Right renal cortex interstitium (tissue), 3 donors: ENCODE measurements at regions not wholly inside any gene's neighbourhood (a gene's known extent, or its start where the extent isn't known, plus 50 kb on each side); places are given as distances from the start of the nearest gene placed in this dataset.
"Not testable (repeated sequence)": the region's sequence is repeated elsewhere in the genome, so short reads cannot be mapped to it uniquely, and the experiment has no call there.

Experiments used
- DNase-seq, 3 donors: peaks; one replicate each; pipeline ENCODE4 v3.0.0-alpha.2; 2013; ENCODE audit warnings: low read depth in 3 of 3, low spot score in 2 of 3

DNA sequence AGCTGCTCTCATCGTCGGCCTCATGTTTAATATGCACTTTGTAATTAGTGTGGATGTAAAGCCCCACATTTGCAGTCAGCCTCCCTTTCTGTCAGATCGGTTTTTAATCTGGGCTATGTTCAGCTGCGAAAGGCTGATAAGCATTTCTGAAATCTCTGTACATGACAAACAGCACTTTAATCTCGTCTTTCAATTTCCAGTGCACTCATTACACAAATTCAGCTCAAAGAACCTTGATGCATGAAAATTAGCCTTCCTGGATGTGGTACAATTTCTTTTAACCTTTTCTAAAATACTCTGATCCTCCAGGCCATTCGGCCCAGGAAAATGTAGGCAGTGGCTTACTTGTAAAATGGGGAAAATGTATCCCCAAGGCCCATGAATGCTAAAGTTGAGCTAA lies 265.1 kb downstream of the RND3 start:
- no peak for DNase-seq

DNA sequence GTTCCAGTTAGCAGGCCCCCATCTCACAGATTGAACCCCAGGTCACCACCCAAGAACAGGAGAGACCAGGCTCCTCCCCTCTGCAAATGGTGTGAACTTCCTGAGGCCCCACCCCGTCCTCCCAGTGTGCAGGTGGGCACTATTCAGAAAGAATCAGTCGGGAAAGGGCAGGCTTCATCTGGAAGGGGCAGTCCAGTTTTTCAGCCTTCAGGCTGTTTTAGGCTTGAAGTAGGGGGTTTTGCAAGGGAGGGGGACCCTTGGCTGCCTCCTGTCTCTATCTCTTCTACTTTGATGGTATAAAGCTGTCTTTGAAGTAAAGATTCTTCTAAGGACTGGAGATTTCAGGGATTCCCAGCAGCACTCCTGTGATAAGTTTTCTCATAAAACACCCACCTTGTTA lies 267.6 kb downstream of the RND3 start:
- no peak for DNase-seq

DNA sequence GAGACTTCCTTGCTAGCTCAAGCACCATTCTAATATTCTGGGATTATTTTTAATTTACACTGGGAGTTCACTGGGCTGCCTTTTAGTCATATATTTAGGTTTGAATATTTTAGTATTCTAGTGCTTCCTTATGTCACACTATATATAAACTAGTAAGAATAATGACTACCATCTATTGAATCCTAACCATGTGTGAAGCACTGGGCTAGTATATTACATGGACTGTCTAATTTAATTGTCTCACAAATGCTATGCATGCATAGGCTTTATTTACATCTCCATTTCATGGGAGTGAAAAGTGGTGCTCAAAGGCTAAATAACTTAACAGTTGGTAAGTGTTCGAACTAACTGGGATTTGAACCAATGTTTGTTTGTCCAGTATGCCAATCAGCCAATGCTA lies 272.4 kb downstream of the RND3 start:
- DNase-seq = peak in 1 of 3 donors; percentile 10

DNA sequence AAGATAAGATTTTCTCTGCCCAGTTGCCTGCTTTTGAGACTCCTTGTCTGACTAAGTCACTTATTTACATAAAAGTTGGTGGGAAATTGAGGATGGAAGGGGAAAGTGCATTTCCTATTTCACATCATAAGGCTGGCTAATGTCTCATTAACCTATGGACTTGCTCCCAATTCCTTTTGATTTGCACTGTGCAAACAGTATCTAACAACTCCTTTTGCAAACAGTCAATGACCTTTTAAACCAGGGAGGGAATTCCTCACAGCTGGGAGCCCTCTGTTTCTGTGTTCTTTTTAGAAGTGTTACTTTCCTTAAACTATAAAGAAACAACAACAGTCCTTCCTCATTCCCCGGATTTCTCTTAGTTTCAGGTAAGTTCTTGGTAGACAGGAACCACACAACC lies 272.8 kb downstream of the RND3 start:
- peak in 1 of 3 donors; percentile 14 for DNase-seq

DNA sequence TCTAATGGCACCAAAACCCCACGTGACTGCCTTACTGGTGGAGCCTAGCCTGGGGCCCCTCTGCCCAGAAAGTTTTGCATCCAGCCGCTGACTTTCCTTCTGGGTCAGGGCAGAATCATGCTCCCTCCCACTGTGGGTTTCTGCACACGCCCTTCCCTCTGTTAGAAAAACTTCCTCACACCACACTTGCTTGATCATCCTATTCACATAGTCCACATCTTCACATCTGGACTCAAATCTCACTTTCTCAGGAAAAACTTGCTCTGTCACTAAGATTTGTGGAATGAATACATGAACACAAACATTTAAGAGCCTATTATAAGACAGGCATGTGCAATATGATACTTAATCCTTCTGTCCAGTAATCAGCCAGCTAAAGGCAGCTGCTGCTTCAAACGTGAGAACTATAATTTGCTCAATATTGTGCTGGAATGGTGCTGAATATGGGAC lies 274.7 kb downstream of the RND3 start:
- peak in 1 of 3 donors; percentile 8 for DNase-seq

DNA sequence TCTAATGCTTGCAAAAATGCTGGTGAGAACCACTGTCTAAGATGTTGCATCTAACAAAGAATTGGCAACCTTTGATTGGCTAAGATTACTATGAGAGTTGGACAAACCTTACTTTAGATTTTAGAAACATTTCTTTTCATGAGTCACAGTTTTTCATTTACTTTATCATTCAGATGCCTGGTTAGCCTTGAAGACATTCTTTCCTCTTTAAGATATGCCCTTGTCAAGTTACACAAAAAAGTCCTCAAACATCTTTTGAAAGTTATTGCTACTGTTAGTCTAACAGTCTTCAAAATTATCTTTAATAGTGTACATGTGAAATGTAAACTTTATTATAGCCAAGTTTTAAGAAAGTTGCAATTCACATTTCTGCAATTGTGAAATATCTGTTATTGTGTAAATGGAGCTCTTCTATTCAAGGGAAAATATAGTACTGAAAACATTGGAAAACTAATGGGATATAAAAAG lies 276.3 kb downstream of the RND3 start:
- DNase-seq = no peak

DNA sequence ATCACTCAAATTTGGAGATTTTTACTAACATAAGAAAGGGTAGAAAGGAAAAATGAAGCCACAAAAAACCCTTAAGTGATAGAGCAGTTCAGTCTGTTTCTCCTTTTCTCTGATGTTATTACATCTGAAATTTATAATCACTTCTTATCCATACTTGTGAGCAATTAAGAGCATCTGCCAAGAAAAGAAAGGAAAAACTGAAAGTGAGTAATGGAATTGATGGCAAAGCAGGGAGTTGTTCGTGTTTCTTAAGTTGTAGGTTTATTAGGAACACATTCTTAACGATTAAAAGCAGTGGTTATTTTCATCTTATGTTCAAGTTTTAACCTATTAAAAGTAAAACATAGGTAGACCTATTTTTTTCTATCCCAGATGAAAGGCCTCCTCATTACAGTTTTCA lies 277.7 kb downstream of the RND3 start:
- no peak for DNase-seq

DNA sequence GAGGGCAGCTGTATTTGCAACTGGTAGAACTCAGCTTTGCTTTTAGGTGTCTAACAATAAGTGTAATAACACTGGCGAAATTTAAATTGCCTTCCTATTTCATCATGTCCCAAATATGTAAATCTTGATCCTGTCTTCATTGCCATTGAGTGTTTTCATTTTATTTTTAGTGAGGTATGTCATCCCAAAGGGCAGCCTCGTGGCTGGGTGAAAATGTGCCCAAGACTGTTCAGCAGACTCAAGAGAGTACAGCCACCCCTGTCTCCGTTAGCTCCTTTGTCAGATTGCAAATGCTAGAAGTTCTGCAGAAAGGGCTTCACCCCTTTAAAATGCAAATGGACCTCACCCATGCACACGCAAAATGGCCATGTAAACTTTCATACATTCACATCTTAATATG lies 278.8 kb downstream of the RND3 start:
- DNase-seq = no peak

DNA sequence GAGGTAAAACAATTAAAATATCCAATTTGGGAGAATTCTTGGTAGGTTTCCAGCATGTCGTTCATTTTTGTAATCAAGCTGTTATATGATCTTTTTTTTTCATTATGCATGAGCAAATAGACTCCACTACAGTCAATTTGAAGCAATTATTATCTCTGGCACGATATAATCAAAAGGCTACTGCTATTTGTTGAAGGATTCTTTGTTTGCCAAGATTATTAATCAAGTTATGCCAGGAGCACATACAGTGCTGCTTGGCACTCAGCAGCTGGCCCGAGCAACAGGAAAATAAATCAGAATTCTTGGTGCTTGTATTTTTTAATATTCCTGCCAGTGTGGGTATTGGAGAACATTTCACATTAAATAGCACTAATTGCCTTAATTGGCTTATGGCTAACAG lies 279.5 kb downstream of the RND3 start:
- no peak for DNase-seq

DNA sequence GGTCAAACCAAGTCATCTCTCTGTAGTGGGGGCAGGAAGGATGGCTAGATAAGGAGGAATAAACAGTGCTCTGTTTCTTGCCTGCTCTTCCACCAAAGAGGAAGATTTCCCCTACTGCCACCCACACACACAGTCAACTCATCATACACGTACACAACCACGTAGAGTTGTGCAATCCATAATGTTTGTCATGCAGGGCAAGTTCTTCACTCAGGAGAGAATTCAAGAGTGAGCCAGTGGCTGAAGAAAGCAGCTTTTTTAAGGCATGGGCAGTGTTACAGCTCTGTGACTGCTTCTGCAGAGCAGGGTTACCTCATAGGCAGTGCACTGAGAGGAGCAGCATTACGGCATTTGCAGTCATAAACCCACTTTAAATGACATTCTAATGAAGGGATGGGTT lies 283.0 kb downstream of the RND3 start:
- no peak for DNase-seq

DNA sequence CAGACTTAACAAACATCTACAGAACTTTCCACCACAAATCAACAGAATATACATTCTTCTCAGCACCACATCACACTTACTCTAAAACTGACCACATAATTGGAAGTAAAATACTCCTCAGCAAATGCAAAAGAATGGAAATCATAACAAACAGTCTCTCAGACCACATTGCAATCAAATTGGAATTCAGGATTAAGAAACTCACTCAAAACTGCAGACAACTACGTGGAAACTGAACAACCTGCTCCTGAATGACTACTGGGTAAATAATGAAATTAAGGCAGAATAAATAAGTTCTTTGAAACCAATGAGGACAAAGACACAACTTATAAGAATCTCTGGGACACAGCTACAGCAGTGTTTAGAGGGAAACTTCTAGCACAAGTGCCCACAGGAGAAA lies 292.7 kb downstream of the RND3 start:
- not testable (repeated sequence) for DNase-seq

DNA sequence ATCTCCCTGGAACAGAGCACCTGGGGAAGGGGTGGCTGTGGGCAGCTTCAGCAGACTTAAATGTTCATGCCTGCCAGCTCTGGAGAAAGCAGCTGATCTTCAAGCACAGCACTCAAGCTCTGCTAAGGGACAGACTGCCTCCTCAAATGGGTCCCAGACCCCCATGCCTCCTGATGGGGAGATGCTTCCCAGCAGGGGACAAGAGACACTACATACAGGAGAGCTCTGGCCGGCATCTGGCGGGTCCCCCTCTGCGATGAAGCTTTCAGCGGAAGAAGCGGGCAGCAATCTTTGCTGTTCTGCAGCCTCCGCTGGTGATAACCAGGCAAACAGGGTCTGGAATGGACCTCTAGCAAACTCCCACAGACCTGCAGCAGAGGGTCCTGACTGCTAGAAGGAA lies 294.8 kb downstream of the RND3 start:
- DNase-seq = no peak

DNA sequence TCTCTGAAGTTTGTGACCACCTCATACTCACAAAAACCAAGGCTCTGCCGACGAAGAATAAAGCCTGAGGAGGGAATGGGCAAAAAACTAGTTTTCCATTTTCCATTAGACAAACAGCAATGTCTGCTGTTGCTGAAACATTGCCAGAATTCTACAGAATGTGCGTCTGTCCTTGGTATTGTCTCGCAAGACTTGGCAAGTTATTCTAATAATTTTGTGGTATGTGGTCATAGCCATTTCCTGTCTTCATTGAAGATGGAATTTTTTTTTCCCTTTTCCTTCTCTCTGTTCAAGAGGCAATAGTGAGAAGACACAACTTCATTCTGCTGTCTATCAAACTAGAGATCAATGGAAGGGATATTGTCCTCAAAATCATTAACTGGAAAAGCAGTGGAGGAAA lies 296.1 kb downstream of the RND3 start:
- no peak for DNase-seq

DNA sequence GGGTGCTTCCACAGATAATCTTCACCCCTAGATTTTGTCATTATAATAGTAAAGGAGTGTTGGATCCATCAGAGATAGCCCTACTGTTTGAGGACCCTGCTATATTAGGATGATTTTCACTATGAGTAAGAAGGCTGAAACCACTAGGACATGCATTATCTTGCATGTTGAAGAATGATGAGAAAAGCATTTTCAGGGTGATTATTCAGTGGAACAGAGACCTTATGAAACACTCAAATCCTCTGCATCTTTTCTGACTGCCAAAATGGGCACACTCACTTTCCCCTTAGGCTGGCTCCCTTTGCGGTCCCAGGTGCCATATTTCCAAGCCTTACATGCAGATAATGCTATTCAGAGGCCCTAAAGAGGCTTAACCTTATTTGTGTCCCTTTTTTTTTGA lies 296.9 kb downstream of the RND3 start:
- no peak for DNase-seq

DNA sequence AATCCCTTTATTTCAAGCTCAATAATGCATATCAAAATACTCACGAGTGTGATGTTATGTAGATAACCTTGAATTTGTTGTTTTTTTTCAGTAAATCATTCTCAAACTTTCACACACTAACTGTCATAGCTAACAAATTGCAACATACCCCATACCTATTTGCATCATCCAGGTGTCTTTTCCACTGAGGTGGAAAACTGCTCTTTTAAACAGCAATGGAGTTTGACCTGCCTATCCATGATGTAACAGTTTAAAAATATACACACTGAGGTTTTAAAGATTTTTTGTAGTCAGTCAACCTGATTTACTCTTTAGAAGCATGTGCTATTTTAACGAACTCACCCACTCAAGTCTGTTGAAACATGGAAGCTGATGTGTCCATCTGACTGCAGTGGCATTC lies 298.7 kb downstream of the RND3 start:
- DNase-seq = no peak

DNA sequence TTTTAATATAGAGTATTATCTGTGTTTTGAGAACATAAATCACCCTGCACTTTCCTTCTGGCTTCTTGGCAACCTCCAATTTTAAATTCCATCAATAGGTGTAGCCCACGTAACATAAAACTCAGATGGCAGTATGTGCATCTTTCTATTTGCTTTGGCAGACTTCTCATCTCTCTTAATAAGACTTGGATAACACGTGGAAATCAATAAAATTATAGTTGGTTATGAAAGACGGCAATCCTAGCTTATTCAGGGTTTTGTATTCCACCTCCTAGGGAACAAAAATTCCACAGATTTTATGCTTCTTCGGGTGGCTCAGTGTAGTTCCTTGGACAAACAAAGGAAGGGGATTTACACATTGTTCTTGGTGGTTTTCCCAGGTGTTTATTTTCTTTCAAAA lies 299.3 kb downstream of the RND3 start:
- no peak for DNase-seq

DNA sequence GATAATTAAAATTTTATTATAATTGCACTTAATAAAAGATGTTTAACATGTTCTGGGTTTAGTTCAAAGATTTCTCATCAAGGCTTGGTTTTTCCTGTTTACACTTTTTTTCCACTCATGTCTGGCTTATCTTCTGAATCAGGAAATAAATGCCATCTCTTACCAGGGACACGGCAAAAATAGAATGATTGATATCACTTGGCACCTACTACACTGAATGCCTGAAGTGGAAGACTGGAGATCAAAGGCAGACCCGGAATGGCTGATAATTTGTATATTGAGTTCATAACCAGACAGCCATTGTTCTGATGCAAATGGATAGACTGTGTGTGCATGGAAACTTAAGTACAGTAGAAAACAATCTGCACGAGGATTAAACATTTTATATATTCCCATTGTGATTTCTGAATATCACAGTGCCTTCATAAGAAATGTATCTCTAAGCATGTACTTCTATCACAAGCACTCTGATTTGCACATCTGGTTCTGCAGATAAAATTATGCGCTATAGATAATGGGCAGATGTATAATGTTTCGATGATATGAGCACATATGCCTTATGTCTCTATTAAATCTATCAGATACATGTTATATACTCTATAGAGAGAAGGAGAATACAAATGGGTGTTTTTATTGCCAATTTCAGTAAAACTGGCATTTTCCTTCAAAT lies 304.8 kb downstream of the RND3 start:
- no peak for DNase-seq

DNA sequence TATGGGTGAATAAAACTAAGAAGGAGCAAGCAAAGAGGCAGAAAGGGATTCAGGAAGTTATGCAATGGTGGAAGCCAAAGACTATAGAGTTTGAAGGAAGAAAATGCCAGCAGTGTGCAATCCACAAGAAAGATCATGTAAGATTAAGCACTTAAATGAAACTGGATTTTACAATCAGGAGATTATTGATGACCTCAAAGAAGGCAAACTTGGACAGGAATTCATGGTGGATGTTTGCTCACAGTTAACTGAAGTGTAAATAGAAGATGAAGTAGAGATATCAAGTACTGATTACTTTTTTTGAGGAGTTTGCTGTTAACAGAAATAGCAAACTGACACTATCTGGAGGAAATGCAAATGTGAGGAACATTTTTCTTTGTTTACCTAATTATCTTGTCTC lies 308.9 kb downstream of the RND3 start:
- DNase-seq = no peak

DNA sequence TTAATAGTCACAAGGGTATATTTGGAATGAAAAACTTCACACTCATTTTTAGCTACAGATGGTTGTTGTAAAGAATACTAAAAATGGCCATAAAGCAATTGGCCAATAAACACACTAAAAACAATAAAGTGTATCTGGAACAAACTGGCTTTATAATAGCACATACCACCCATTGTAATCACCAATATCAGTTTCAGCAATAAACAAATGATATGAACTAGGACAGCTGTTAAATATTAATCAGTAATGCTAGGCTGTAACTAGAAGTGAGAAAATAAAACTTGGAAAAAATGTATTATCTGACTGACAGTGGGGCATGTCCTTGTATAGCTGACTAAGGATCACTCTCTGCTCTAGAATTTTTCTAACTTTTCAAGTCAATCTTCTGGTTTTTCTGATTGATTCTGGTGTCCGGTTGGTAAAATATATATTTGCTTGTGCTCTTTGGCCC lies 312.5 kb downstream of the RND3 start:
- no peak for DNase-seq

DNA sequence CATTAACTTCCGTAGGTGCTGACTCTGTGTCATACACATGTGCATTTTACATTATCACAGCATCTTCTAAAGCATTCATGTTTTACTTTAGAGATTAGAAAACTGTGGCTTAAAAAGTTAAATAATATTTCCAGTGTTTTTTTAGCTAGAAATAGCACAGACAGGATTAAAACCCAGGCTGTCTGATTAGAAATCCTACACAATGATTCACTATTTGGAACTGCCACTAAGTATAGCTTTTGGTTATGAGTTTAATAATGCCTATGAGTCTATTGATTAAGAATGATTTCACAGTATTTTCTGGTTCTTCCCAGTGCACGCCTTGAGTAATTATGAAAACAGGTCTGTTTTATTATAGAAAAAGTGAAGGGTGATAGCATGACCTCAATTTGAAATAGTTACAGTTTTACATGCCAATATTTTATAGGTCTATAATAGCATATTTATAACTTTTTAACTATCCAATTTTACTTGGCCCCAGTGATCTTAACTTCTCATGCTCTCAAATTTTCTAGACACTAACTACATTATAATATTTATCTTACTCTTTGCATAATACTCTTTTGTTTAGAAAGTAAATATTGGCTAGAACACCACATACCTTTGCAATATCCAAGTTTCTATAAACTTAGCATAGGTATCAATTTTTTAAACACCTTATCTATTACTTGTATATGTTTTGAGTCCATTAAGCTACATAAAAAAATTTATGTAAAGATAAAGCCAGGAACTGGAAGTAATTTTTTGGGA lies 313.2 kb downstream of the RND3 start:
- DNase-seq = no peak

DNA sequence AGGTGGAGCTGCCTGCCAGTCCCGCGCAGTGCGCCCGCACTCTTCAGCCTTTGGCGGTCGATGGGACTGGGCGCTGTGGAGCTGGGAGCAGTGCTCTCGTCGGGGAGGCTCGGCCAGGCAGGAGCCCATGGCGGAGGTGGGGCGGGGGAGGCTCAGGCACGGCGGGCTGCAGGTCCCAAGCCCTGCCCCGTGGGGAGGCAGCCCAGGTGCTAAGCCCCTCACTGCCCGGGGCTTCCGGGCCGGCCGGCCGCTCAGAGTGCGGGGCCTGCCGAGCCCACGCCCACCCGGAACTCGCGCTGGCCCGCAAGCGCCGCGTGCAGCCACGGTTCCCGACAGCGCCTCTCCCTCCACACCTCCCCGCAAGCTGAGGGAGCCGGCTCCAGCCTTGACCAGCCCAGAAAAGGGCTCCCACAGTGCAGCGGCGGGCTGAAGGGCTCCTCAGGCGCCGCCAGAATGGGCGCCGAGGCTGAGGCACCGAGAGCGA lies 316.4 kb downstream of the RND3 start:
- no peak for DNase-seq

DNA sequence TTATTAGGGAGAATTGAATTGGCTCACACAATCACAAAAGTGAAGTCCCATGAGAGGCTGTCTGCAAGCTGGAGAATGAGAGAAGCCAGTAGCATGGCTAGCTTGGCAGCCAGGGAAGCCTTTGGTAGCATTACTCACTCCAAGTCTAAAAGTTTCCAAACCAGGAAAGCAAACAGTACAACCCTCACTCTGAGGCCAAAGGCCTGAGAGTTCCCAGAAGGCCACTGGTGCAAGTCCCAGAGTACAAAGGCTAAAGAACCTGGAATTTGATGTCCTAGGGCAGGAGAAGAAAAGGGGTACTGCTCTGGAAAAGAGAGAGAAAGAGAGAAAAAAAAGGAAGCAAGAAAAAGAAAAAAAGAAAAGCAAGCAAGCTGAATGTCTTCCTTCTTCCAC lies 318.2 kb downstream of the RND3 start:
- DNase-seq = no peak
